Duodenal mucosa (tissue), 2 donors: ENCODE measurements at regions not wholly inside any gene's neighbourhood (a gene's known extent, or its start where the extent isn't known, plus 50 kb on each side); places are given as distances from the start of the nearest gene placed in this dataset.

ENCODE experiments used
- H3K27ac ChIP-seq: one replicate; pipeline ENCODE4 v1.7.0; 2013; ENCODE audit warnings: low read depth, low read length
- H3K27me3 ChIP-seq, 2 donors: one replicate each; pipeline ENCODE4 v1.7.0; 2013; ENCODE audit warnings: low read length in 2 of 2, control low read depth in 1 of 2; ENCODE audit not compliant: insufficient read depth in 2 of 2, control insufficient read depth in 1 of 2
- H3K36me3 ChIP-seq, 2 donors: one replicate each; pipeline ENCODE4 v1.7.0; 2013; ENCODE audit warnings: low read length in 2 of 2, control low read depth in 1 of 2; ENCODE audit not compliant: insufficient read depth in 2 of 2, control insufficient read depth in 1 of 2
- H3K4me1 ChIP-seq, 2 donors: one replicate each; pipeline ENCODE4 v1.7.0; 2013; ENCODE audit warnings: low read length in 2 of 2, control low read depth in 1 of 2; ENCODE audit not compliant: insufficient read depth in 2 of 2, control insufficient read depth in 1 of 2
- H3K4me3 ChIP-seq, 2 donors: one replicate each; pipeline ENCODE4 v1.7.0; 2013; ENCODE audit warnings: low read length in 2 of 2, low read depth in 1 of 2
- H3K9ac ChIP-seq, 2 donors: one replicate each; pipeline ENCODE4 v1.7.0; 2013; ENCODE audit warnings: low read length in 2 of 2, low read depth in 1 of 2
- H3K9me3 ChIP-seq, 2 donors: one replicate each; pipeline ENCODE4 v1.7.0; 2013; ENCODE audit warnings: low read length in 2 of 2, control low read depth in 1 of 2; ENCODE audit not compliant: control insufficient read depth in 1 of 2

GRCh38 chr7:42702647-42703046, 209.2 kb downstream of the C7orf25 start:
- H3K27me3 ChIP-seq: no peaks in the 10 kb centered on the region
- H3K27ac ChIP-seq: no peak overlapping the region
- no peak overlapping the region for H3K9ac ChIP-seq
- H3K36me3 ChIP-seq: no peaks in the 10 kb centered on the region
- H3K9me3 ChIP-seq: no peaks in the 10 kb centered on the region
- peaks cover 4 to 5% of the 10 kb centered on the region in 2 donors for H3K4me1 ChIP-seq
- no peak overlapping the region for H3K4me3 ChIP-seq

- Histone ChIP-seq H3K9me3 (no peaks in the 10 kb centered on the region), H3K4me3 (no peak overlapping the region), H3K4me1 (peaks cover 4 to 5% of the 10 kb centered on the region in 2 donors), H3K9ac (no peak overlapping the region), H3K27ac (no peak overlapping the region), H3K27me3 (no peaks in the 10 kb centered on the region), H3K36me3 (no peaks in the 10 kb centered on the region)
Observed at GRCh38 chr7:42700406-42701327, 211.2 kb downstream of the C7orf25 start.

- H3K4me3 ChIP-seq: no peak overlapping the region
Observed at GRCh38 chr7:42699380-42700178, 212.3 kb downstream of the C7orf25 start.

GRCh38 chr7:42698600-42699374, 213.1 kb downstream of the C7orf25 start:
- H3K27ac ChIP-seq: no peak overlapping the region
- H3K4me3 ChIP-seq: no peak overlapping the region
- H3K9ac ChIP-seq: no peak overlapping the region
- no peaks in the 10 kb centered on the region for H3K9me3 ChIP-seq
- H3K36me3 ChIP-seq: no peaks in the 10 kb centered on the region
- H3K4me1 ChIP-seq: peaks cover 4 to 9% of the 10 kb centered on the region in 2 donors
- no peaks in the 10 kb centered on the region for H3K27me3 ChIP-seq

More at GRCh38 chr7:42699380-42700178, 212.3 kb downstream of the C7orf25 start:
- no peak overlapping the region for H3K27ac ChIP-seq
- H3K9me3 ChIP-seq: no peaks in the 10 kb centered on the region
- no peak overlapping the region for H3K9ac ChIP-seq
- H3K4me1 ChIP-seq: peaks cover 4 to 9% of the 10 kb centered on the region in 2 donors
- H3K36me3 ChIP-seq: no peaks in the 10 kb centered on the region
- no peaks in the 10 kb centered on the region for H3K27me3 ChIP-seq

- H3K9ac ChIP-seq: no peak overlapping the region
- no peaks in the 10 kb centered on the region for H3K9me3 ChIP-seq
- peaks cover 4 to 9% of the 10 kb centered on the region in 2 donors for H3K4me1 ChIP-seq
- no peaks in the 10 kb centered on the region for H3K36me3 ChIP-seq
- no peaks in the 10 kb centered on the region for H3K27me3 ChIP-seq
- H3K4me3 ChIP-seq: no peak overlapping the region
- H3K27ac ChIP-seq: no peak overlapping the region
Observed at GRCh38 chr7:42694894-42695507, 216.9 kb downstream of the C7orf25 start.

- no peaks in the 10 kb centered on the region for H3K36me3 ChIP-seq
- H3K27me3 ChIP-seq: no peaks in the 10 kb centered on the region
- H3K4me3 ChIP-seq: no peak overlapping the region
- no peaks in the 10 kb centered on the region for H3K9me3 ChIP-seq
- H3K9ac ChIP-seq: no peak overlapping the region
- H3K4me1 ChIP-seq: peaks cover under 1 to 4% of the 10 kb centered on the region in 2 donors
- no peak overlapping the region for H3K27ac ChIP-seq
Observed at GRCh38 chr7:42693722-42694121, 218.1 kb downstream of the C7orf25 start.

- H3K4me3 ChIP-seq: no peak overlapping the region
- peaks cover 0 to 4% of the 10 kb centered on the region in 2 donors for H3K4me1 ChIP-seq
- H3K27me3 ChIP-seq: no peaks in the 10 kb centered on the region
- no peaks in the 10 kb centered on the region for H3K36me3 ChIP-seq
- no peak overlapping the region for H3K9ac ChIP-seq
- H3K9me3 ChIP-seq: no peaks in the 10 kb centered on the region
- H3K27ac ChIP-seq: no peak overlapping the region
Observed at GRCh38 chr7:42692621-42693020, 219.2 kb downstream of the C7orf25 start.

GRCh38 chr7:42690794-42691639, 220.9 kb downstream of the C7orf25 start:
- no peak overlapping the region for H3K27ac ChIP-seq
- H3K36me3 ChIP-seq: no peaks in the 10 kb centered on the region
- H3K4me1 ChIP-seq: peaks cover 0 to 4% of the 10 kb centered on the region in 2 donors
- no peak overlapping the region for H3K4me3 ChIP-seq
- no peaks in the 10 kb centered on the region for H3K27me3 ChIP-seq
- H3K9ac ChIP-seq: no peak overlapping the region
- H3K9me3 ChIP-seq: no peaks in the 10 kb centered on the region

- H3K27me3 ChIP-seq: no peaks in the 10 kb centered on the region
- H3K4me1 ChIP-seq: no peaks in the 10 kb centered on the region
- no peaks in the 10 kb centered on the region for H3K36me3 ChIP-seq
- H3K27ac ChIP-seq: no peak overlapping the region
- H3K9me3 ChIP-seq: no peaks in the 10 kb centered on the region
- H3K9ac ChIP-seq: no peak overlapping the region
- H3K4me3 ChIP-seq: no peak overlapping the region
Observed at GRCh38 chr7:42689626-42690025, 222.2 kb downstream of the C7orf25 start.
